ENCODE measurements at regions not wholly inside any gene's neighbourhood (a gene's known extent, or its start where the extent isn't known, plus 50 kb on each side); places are given as distances from the start of the nearest gene placed in this dataset.
A peak's percentile ranks its signal among the peaks of the same experiment; 100 is the strongest.

GRCh38 chr11:70713086-70713835 lies 314.9 kb downstream of the CTTN start:
- intact Hi-C loops (cut with DNase I, micrococcal nuclease): no loop called here
- H3K36me3 ChIP-seq (ENCODE audit: low read depth): no peaks in the 10 kb centered on the region
- DNase-seq: peak in 1 of 3 donors; percentile 41
- H3K9me3 ChIP-seq: no peaks in the 10 kb centered on the region
- no peak for TF ChIP-seq CTCF (IDR thresholded peaks at IDR 0.05)
- H3K4me1 ChIP-seq (ENCODE audit: low read depth): no peaks in the 10 kb centered on the region
- no peak for ATAC-seq
- no peak overlapping the region for H3K4me3 ChIP-seq

- no peak overlapping the region for H3K4me3 ChIP-seq
- TF ChIP-seq CTCF (IDR thresholded peaks at IDR 0.05): no peak
- ATAC-seq: no peak
- H3K9me3 ChIP-seq: no peaks in the 10 kb centered on the region
- H3K36me3 ChIP-seq (ENCODE audit: low read depth): no peaks in the 10 kb centered on the region
- intact Hi-C loops (cut with DNase I, micrococcal nuclease): no loop called here
- DNase-seq: peak in 1 of 3 donors; percentile 10
- H3K4me1 ChIP-seq (ENCODE audit: low read depth): no peaks in the 10 kb centered on the region
These were observed 315.8 kb downstream of the CTTN start for GRCh38 chr11:70713988-70714665.

- H3K4me1 ChIP-seq (ENCODE audit: low read depth): no peaks in the 10 kb centered on the region
- no peaks in the 10 kb centered on the region for H3K36me3 ChIP-seq (ENCODE audit: low read depth)
- intact Hi-C loops (cut with DNase I, micrococcal nuclease): no loop called here
- H3K4me3 ChIP-seq: no peak overlapping the region
- ATAC-seq (no peak), DNase-seq (no peak)
- no peak for TF ChIP-seq CTCF (IDR thresholded peaks at IDR 0.05)
- H3K9me3 ChIP-seq: no peaks in the 10 kb centered on the region
These were observed 317.0 kb downstream of the CTTN start for GRCh38 chr11:70715166-70715951.

- TF ChIP-seq CTCF (IDR thresholded peaks at IDR 0.05): no peak
- Histone ChIP-seq H3K4me1 (ENCODE audit: low read depth) (no peaks in the 10 kb centered on the region), H3K9me3 (no peaks in the 10 kb centered on the region), H3K4me3 (no peak overlapping the region), H3K36me3 (ENCODE audit: low read depth) (no peaks in the 10 kb centered on the region)
- ATAC-seq (no peak), DNase-seq (no peak)
- intact Hi-C loops (cut with DNase I, micrococcal nuclease): no loop called here
These were observed 317.9 kb downstream of the CTTN start for GRCh38 chr11:70716216-70716615.

- Histone ChIP-seq H3K36me3 (ENCODE audit: low read depth) (no peaks in the 10 kb centered on the region), H3K4me3 (no peak overlapping the region), H3K4me1 (ENCODE audit: low read depth) (no peaks in the 10 kb centered on the region), H3K9me3 (no peaks in the 10 kb centered on the region)
- ATAC-seq (no peak), DNase-seq (peak in 1 of 3 donors; percentile 26)
- intact Hi-C loops (cut with DNase I, micrococcal nuclease): no loop called here
- no peak for TF ChIP-seq CTCF (IDR thresholded peaks at IDR 0.05)
These were observed 318.9 kb downstream of the CTTN start for GRCh38 chr11:70716986-70717775.

Data from mucosa of descending colon (tissue), 3 donors.